CD4-positive, alpha-beta memory T cell (primary cell): ENCODE measurements at regions not wholly inside any gene's neighbourhood (a gene's known extent, or its start where the extent isn't known, plus 50 kb on each side); places are given as distances from the start of the nearest gene placed in this dataset.

ENCODE experiments used
- CTCF ChIA-PET: fragments of 350-600 bp; sonication (Branson Sonifier 250); formaldehyde crosslinking; loops from one replicate; lab custom pipeline; 2021; ENCODE audit warnings: inconsistent platforms; ENCODE audit not compliant: partially characterized antibody; lab: Charles Lee
- POLR2A ChIA-PET: fragments of 350-600 bp; sonication (Branson Sonifier 250); formaldehyde crosslinking; loops from one replicate; lab custom pipeline; 2021; ENCODE audit not compliant: partially characterized antibody; lab: Charles Lee
- DNase-seq, 5 donors: peaks; one replicate each; pipeline versions ENCODE4 v3.0.0 to v3.0.0-alpha.2; 2020 to 2022; ENCODE audit warnings: mixed read lengths in 1 of 5
- H3K27ac ChIP-seq: one replicate; pipeline ENCODE4 v1.7.0; 2013; ENCODE audit warnings: low read depth, low read length
- H3K27me3 ChIP-seq: 2 replicates; pipeline ENCODE4 v1.7.0; 2013; ENCODE audit warnings: mild to moderate bottlenecking, low read length, moderate library complexity; ENCODE audit not compliant: insufficient read depth
- H3K36me3 ChIP-seq: 2 replicates; pipeline ENCODE4 v1.7.0; 2013; ENCODE audit warnings: mild to moderate bottlenecking, low read length, moderate library complexity; ENCODE audit not compliant: insufficient read depth
- H3K4me1 ChIP-seq: 2 replicates; pipeline ENCODE4 v1.7.0; 2013; ENCODE audit warnings: mild to moderate bottlenecking, low read length, moderate library complexity; ENCODE audit not compliant: insufficient read depth
- H3K4me3 ChIP-seq, 2 donors: one replicate each; pipeline ENCODE4 v1.7.0; 2013; ENCODE audit warnings: low read length in 2 of 2, mild to moderate bottlenecking in 1 of 2
- H3K9me3 ChIP-seq, 2 donors: one replicate each; pipeline ENCODE4 v1.7.0; 2013; ENCODE audit warnings: low read length in 2 of 2, control low read depth in 1 of 2; ENCODE audit not compliant: control insufficient read depth in 1 of 2
- H3K27ac Mint-ChIP-seq, 7 donors: one replicate each; pipeline ENCODE4 v1.8.0; 2020 to 2021; ENCODE audit warnings: mixed read lengths in 7 of 7, mild to moderate bottlenecking in 6 of 7, inconsistent platforms in 3 of 7, moderate library complexity in 3 of 7
- H3K27me3 Mint-ChIP-seq, 2 donors: one replicate each; pipeline ENCODE4 v1.8.0; 2020 to 2021; ENCODE audit warnings: mixed read lengths in 2 of 2
- H3K36me3 Mint-ChIP-seq, 2 donors: one replicate each; pipeline ENCODE4 v1.8.0; 2020 to 2021; ENCODE audit warnings: mixed read lengths in 2 of 2, inconsistent platforms in 1 of 2, mild to moderate bottlenecking in 1 of 2
- H3K4me1 Mint-ChIP-seq, 4 donors: one replicate each; pipeline ENCODE4 v1.8.0; 2020 to 2021; ENCODE audit warnings: mixed read lengths in 4 of 4, mild to moderate bottlenecking in 1 of 4
- H3K4me3 Mint-ChIP-seq, 8 donors: one replicate each; pipeline ENCODE4 v1.8.0; 2020 to 2021; ENCODE audit warnings: mixed read lengths in 8 of 8, mild to moderate bottlenecking in 7 of 8, moderate library complexity in 6 of 8, inconsistent platforms in 3 of 8
- H3K9me3 Mint-ChIP-seq, 8 donors: one replicate each; pipeline ENCODE4 v1.8.0; 2020 to 2021; ENCODE audit warnings: mixed read lengths in 8 of 8, mild to moderate bottlenecking in 5 of 8, inconsistent platforms in 3 of 8, moderate library complexity in 1 of 8
- intact Hi-C: fragments of 100-400 bp; cut with micrococcal nuclease; formaldehyde crosslinking; loops from one replicate; pipeline ENCODE4 v1.15.1; 2023

GRCh38 chr10:44183667-44184632, 200.9 kb downstream of the CXCL12 start:
- CTCF ChIA-PET: no interaction called here
- Mint-ChIP-seq H3K4me3 (no peak overlapping the region), H3K27ac (no peak overlapping the region), H3K36me3 (no peaks in the 10 kb centered on the region), H3K9me3 (peaks cover 0 to 15% (median 2%) of the 10 kb centered on the region in 8 donors), H3K27me3 (peaks cover 0 to 3% of the 10 kb centered on the region in 2 donors), H3K4me1 (no peaks in the 10 kb centered on the region)
- Histone ChIP-seq H3K27ac (no peak overlapping the region), H3K27me3 (no peaks in the 10 kb centered on the region), H3K9me3 (no peaks in the 10 kb centered on the region), H3K4me3 (no peak overlapping the region), H3K4me1 (no peaks in the 10 kb centered on the region), H3K36me3 (no peaks in the 10 kb centered on the region)
- DNase-seq: no peak
- intact Hi-C loops: no loop called here
- POLR2A ChIA-PET: no interaction called here

GRCh38 chr10:44182909-44183308, 202.0 kb downstream of the CXCL12 start:
- POLR2A ChIA-PET: no interaction called here
- H3K9me3 ChIP-seq: no peaks in the 10 kb centered on the region
- Mint-ChIP-seq H3K9me3 (peaks cover 0 to 10% (median 0%) of the 10 kb centered on the region in 8 donors), H3K4me3 (no peak overlapping the region), H3K4me1 (no peaks in the 10 kb centered on the region), H3K27ac (peak overlapping the region in 1 of 7 donors; percentile 53), H3K27me3 (peaks cover 0 to 3% of the 10 kb centered on the region in 2 donors), H3K36me3 (no peaks in the 10 kb centered on the region)
- no peaks in the 10 kb centered on the region for H3K27me3 ChIP-seq
- CTCF ChIA-PET: no interaction called here
- no peak overlapping the region for H3K4me3 ChIP-seq
- intact Hi-C loops: no loop called here
- H3K27ac ChIP-seq: no peak overlapping the region
- no peak for DNase-seq
- H3K4me1 ChIP-seq: no peaks in the 10 kb centered on the region
- no peaks in the 10 kb centered on the region for H3K36me3 ChIP-seq

GRCh38 chr10:44180321-44181168, 204.4 kb downstream of the CXCL12 start:
- no peaks in the 10 kb centered on the region for H3K4me1 Mint-ChIP-seq
- peaks cover 0 to 6% of the 10 kb centered on the region in 2 donors for H3K27me3 Mint-ChIP-seq
- intact Hi-C loops: no loop called here

GRCh38 chr10:44178856-44179255, 206.0 kb downstream of the CXCL12 start:
- Histone ChIP-seq H3K4me3 (no peak overlapping the region), H3K36me3 (no peaks in the 10 kb centered on the region), H3K27me3 (no peaks in the 10 kb centered on the region), H3K27ac (no peak overlapping the region), H3K9me3 (no peaks in the 10 kb centered on the region), H3K4me1 (no peaks in the 10 kb centered on the region)
- Mint-ChIP-seq H3K4me3 (no peak overlapping the region), H3K27ac (no peak overlapping the region), H3K4me1 (no peaks in the 10 kb centered on the region), H3K27me3 (peaks cover under 1 to 3% of the 10 kb centered on the region in 2 donors), H3K36me3 (no peaks in the 10 kb centered on the region), H3K9me3 (peaks cover 0 to 5% (median 0%) of the 10 kb centered on the region in 8 donors)
- no peak for DNase-seq
- CTCF ChIA-PET: no interaction called here
- POLR2A ChIA-PET: no interaction called here
- intact Hi-C loops: no loop called here

More at GRCh38 chr10:44180321-44181168, 204.4 kb downstream of the CXCL12 start:
- Histone ChIP-seq H3K27me3 (no peaks in the 10 kb centered on the region), H3K27ac (no peak overlapping the region), H3K9me3 (no peaks in the 10 kb centered on the region), H3K36me3 (no peaks in the 10 kb centered on the region), H3K4me1 (no peaks in the 10 kb centered on the region), H3K4me3 (no peak overlapping the region)
- no peak for DNase-seq
- no peak overlapping the region for H3K4me3 Mint-ChIP-seq
- CTCF ChIA-PET: no interaction called here
- POLR2A ChIA-PET: no interaction called here
- H3K9me3 Mint-ChIP-seq: peaks cover 0 to 5% (median 0%) of the 10 kb centered on the region in 8 donors
- H3K27ac Mint-ChIP-seq: no peak overlapping the region
- H3K36me3 Mint-ChIP-seq: no peaks in the 10 kb centered on the region

GRCh38 chr10:44178281-44178680, 206.6 kb downstream of the CXCL12 start:
- POLR2A ChIA-PET: no interaction called here

GRCh38 chr10:44177610-44178009, 207.3 kb downstream of the CXCL12 start:
- Mint-ChIP-seq H3K27me3 (peaks cover 2 to 3% of the 10 kb centered on the region in 2 donors), H3K4me1 (no peaks in the 10 kb centered on the region), H3K4me3 (no peak overlapping the region), H3K36me3 (no peaks in the 10 kb centered on the region), H3K9me3 (no peaks in the 10 kb centered on the region), H3K27ac (no peak overlapping the region)
- no peaks in the 10 kb centered on the region for H3K9me3 ChIP-seq
- no peak overlapping the region for H3K27ac ChIP-seq
- H3K4me3 ChIP-seq: no peak overlapping the region
- CTCF ChIA-PET: no interaction called here
- no peak for DNase-seq
- H3K27me3 ChIP-seq: no peaks in the 10 kb centered on the region
- intact Hi-C loops: no loop called here
- POLR2A ChIA-PET: no interaction called here
- H3K36me3 ChIP-seq: no peaks in the 10 kb centered on the region
- no peaks in the 10 kb centered on the region for H3K4me1 ChIP-seq

More at GRCh38 chr10:44178281-44178680, 206.6 kb downstream of the CXCL12 start:
- H3K4me3 ChIP-seq: no peak overlapping the region
- Mint-ChIP-seq H3K36me3 (no peaks in the 10 kb centered on the region), H3K4me3 (no peak overlapping the region), H3K27me3 (peaks cover 2 to 3% of the 10 kb centered on the region in 2 donors), H3K4me1 (no peaks in the 10 kb centered on the region), H3K27ac (no peak overlapping the region), H3K9me3 (peaks cover 0 to 2% (median 0%) of the 10 kb centered on the region in 8 donors)
- H3K27ac ChIP-seq: no peak overlapping the region
- H3K9me3 ChIP-seq: no peaks in the 10 kb centered on the region
- CTCF ChIA-PET: no interaction called here
- intact Hi-C loops: no loop called here
- no peaks in the 10 kb centered on the region for H3K27me3 ChIP-seq
- no peaks in the 10 kb centered on the region for H3K36me3 ChIP-seq
- DNase-seq: no peak
- H3K4me1 ChIP-seq: no peaks in the 10 kb centered on the region

GRCh38 chr10:44176311-44176710, 208.6 kb downstream of the CXCL12 start:
- no peaks in the 10 kb centered on the region for H3K4me1 ChIP-seq
- intact Hi-C loops: no loop called here
- H3K27ac ChIP-seq: no peak overlapping the region
- H3K4me1 Mint-ChIP-seq: no peaks in the 10 kb centered on the region
- H3K9me3 Mint-ChIP-seq: no peaks in the 10 kb centered on the region
- H3K27me3 Mint-ChIP-seq: peaks cover 3% of the 10 kb centered on the region in 2 donors
- H3K4me3 ChIP-seq: no peak overlapping the region
- H3K4me3 Mint-ChIP-seq: no peak overlapping the region
- CTCF ChIA-PET: no interaction called here
- no peaks in the 10 kb centered on the region for H3K9me3 ChIP-seq
- DNase-seq: no peak
- no peaks in the 10 kb centered on the region for H3K27me3 ChIP-seq
- H3K36me3 ChIP-seq: no peaks in the 10 kb centered on the region
- no peak overlapping the region for H3K27ac Mint-ChIP-seq
- POLR2A ChIA-PET: no interaction called here
- H3K36me3 Mint-ChIP-seq: no peaks in the 10 kb centered on the region
